WERI-Rb-1 (cell line): ENCODE measurements at regions not wholly inside any gene's neighbourhood (a gene's known extent, or its start where the extent isn't known, plus 50 kb on each side); places are given as distances from the start of the nearest gene placed in this dataset.

Experiments used
- DNase-seq: peaks from one replicate; pipeline ENCODE4 v3.0.0-alpha.2; 2020
- H3K27ac ChIP-seq: fragments of 250-450 bp; sonication (Bioruptor Pico); 2 replicates; pipeline ENCODE4 v1.5.1; 2020; ENCODE audit warnings: mild to moderate bottlenecking, moderate library complexity
- H3K27me3 ChIP-seq: fragments of 250-450 bp; sonication (Bioruptor Pico); 2 replicates; pipeline ENCODE4 v1.5.1; 2021; ENCODE audit warnings: mild to moderate bottlenecking, low read depth, moderate library complexity; ENCODE audit not compliant: insufficient read depth, severe bottlenecking
- H3K36me3 ChIP-seq: fragments of 250-450 bp; sonication (Bioruptor Pico); 2 replicates; pipeline ENCODE4 v1.5.1; 2020; ENCODE audit warnings: mild to moderate bottlenecking, moderate library complexity
- H3K4me3 ChIP-seq: 2 replicates; pipeline ENCODE4 v1.5.1; 2011; ENCODE audit warnings: low read depth, mild to moderate bottlenecking, control low read depth, low read length
- H3K9me3 ChIP-seq: fragments of 250-450 bp; sonication (Bioruptor Pico); 2 replicates; pipeline ENCODE4 v1.5.1; 2021; ENCODE audit warnings: mild to moderate bottlenecking, moderate library complexity; ENCODE audit not compliant: severe bottlenecking
- TF ChIP-seq, protein P1 (sequence below): IDR thresholded peaks from 2 replicates; pipeline ENCODE4 v1.5.1; 2011; ENCODE audit warnings: low read depth, mild to moderate bottlenecking, control low read depth, inconsistent platforms, low read length

DNA sequence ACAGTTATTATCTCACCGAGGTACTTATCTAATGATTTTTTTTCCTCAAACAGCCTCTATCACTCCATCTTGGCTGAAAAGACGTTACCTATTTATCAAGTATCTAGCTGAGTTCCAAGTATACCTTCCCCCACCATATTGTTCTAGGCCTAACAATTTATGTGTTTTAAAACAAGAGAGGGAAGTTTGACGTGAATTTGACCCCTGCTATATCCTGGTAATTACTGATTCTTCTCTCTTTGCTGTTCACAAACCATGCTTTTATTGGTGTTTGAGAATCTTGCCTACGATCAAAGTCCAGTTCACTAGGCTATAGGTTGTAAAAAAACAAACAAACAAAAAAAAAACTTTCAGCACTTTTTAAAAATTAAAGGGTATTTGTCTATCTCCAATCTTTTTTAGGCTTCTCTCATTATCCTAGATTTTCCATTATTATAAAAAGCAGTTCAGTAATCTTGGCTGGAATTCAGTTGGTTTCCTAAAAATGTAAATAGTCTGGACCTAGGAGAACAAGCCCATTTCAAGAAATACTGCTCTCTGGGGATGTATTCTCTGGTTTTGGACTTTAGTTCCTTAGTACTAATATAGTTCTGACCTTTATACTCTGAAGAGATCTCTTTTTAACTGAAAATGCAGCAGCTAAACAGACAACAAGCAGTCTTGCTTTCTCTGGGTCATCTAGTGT, 505.4 kb downstream of the CPS1 start:
- Histone ChIP-seq H3K27ac (no peak overlapping the region), H3K36me3 (no peaks in the 10 kb centered on the region), H3K27me3 (no peaks in the 10 kb centered on the region), H3K9me3 (no peaks in the 10 kb centered on the region), H3K4me3 (no peak overlapping the region)
- TF ChIP-seq, protein P1, sequence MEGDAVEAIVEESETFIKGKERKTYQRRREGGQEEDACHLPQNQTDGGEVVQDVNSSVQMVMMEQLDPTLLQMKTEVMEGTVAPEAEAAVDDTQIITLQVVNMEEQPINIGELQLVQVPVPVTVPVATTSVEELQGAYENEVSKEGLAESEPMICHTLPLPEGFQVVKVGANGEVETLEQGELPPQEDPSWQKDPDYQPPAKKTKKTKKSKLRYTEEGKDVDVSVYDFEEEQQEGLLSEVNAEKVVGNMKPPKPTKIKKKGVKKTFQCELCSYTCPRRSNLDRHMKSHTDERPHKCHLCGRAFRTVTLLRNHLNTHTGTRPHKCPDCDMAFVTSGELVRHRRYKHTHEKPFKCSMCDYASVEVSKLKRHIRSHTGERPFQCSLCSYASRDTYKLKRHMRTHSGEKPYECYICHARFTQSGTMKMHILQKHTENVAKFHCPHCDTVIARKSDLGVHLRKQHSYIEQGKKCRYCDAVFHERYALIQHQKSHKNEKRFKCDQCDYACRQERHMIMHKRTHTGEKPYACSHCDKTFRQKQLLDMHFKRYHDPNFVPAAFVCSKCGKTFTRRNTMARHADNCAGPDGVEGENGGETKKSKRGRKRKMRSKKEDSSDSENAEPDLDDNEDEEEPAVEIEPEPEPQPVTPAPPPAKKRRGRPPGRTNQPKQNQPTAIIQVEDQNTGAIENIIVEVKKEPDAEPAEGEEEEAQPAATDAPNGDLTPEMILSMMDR, result no peak
- no peak for DNase-seq

DNA sequence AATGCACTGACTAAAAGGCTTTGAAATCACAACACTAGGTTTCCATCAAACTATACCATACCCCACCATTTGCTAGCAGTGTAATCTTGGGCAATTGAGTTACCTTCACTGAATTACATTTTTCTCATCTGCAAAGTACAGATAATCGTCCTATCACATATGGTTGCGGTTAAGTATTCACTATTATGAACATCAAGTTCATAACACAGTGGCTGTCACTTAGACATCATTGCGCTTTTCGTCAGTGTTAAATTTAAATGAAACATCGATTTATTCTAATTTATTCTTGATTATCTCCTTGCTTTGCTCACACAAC, 505.9 kb downstream of the CPS1 start:
- Histone ChIP-seq H3K9me3 (no peaks in the 10 kb centered on the region), H3K4me3 (no peak overlapping the region), H3K27ac (no peak overlapping the region), H3K36me3 (no peaks in the 10 kb centered on the region), H3K27me3 (no peaks in the 10 kb centered on the region)
- DNase-seq, result no peak
- TF ChIP-seq, protein P1, result no peak

DNA sequence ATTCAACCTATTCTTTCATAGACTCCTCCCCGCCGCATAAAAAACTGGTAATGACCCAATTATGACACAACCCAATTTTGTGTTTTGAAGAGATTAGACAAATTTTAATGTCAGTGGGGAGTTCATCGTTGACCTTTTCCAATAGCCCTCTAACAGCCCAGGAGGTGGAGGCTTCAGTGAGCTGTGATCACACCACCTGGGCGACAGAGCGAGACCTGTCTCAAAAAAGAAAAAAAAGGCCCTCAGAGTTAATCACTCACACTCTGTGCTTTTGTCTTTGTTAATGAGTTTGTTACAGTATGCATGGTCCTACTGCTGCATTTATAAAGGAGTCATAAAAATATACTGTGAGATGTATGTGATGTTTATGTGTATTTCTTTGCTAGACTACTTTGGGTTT, 510.6 kb downstream of the CPS1 start:
- Histone ChIP-seq H3K4me3 (no peak overlapping the region), H3K27me3 (no peaks in the 10 kb centered on the region), H3K27ac (no peak overlapping the region), H3K36me3 (no peaks in the 10 kb centered on the region), H3K9me3 (no peaks in the 10 kb centered on the region)
- DNase-seq, result no peak
- TF ChIP-seq, protein P1, result no peak

DNA sequence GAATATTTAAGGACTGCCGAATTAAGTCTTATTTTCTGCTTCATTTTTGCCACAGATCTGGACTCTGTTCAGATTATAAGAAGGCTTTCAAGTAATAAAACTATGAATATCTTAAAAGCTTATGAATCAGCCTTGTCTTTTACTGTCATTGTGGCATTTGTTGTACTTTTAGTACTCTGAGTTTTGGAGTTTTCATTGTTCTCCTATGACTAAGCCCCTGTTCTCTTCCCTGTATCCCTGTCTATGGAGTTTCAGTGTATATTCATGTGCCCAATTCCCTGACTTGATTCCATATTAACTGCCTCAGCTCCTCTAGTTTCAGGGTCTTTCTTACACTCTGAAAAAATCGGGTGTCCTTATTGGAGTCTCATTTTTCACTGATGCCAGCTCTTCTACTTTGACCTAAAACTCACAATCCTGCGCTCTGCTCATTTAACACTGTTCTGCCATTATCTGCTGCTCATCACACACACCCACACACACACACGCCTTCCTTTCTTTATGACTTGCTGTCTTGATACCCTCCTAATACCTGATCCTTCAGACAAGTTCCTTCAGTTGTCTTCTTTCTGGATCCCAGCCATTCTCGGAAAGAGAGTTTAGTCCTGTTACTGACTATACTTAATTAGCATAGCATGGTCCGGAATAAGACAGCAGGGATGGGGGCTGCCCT, 511.8 kb downstream of the CPS1 start:
- DNase-seq, result no peak
- TF ChIP-seq, protein P1, result no peak
- no peak overlapping the region for H3K27ac ChIP-seq
- H3K9me3 ChIP-seq, result no peaks in the 10 kb centered on the region
- no peaks in the 10 kb centered on the region for H3K36me3 ChIP-seq
- no peak overlapping the region for H3K4me3 ChIP-seq
- no peaks in the 10 kb centered on the region for H3K27me3 ChIP-seq

DNA sequence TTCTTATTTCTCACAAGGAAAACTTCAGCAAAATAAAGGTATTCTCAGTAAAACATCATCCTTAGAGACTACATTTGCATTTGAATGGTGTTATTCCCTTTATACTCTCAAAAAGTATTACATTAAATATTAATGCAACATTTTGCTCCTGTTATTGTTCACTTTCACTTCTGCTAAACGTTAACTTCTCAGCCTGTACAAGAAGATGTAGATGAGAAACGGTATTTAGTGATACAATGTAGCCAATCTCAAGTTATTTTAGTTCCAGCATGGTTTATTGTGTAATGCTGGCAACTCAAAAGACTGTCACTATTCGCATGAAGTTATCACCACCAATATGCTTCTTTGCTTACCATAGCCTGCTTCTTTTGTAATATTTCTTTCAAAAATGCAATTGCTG, 514.1 kb downstream of the CPS1 start:
- no peak for DNase-seq
- no peak overlapping the region for H3K27ac ChIP-seq
- no peaks in the 10 kb centered on the region for H3K9me3 ChIP-seq
- no peaks in the 10 kb centered on the region for H3K36me3 ChIP-seq
- TF ChIP-seq, protein P1, result no peak
- H3K27me3 ChIP-seq, result no peaks in the 10 kb centered on the region
- H3K4me3 ChIP-seq, result no peak overlapping the region
